IPS-20b (cell line): ENCODE measurements at regions not wholly inside any gene's neighbourhood (a gene's known extent, or its start where the extent isn't known, plus 50 kb on each side); places are given as distances from the start of the nearest gene placed in this dataset.

Experiments
- H3K27ac ChIP-seq: one replicate; pipeline ENCODE4 v1.5.1; 2013; ENCODE audit warnings: low read length
- H3K27me3 ChIP-seq: 2 replicates; pipeline ENCODE4 v1.6.1; 2013; ENCODE audit warnings: mild to moderate bottlenecking, low read length, inconsistent platforms; ENCODE audit not compliant: insufficient read depth
- H3K36me3 ChIP-seq: 2 replicates; pipeline ENCODE4 v1.6.1; 2013; ENCODE audit warnings: low read depth, mild to moderate bottlenecking, inconsistent platforms, low read length, moderate library complexity; ENCODE audit not compliant: insufficient read depth
- H3K4me1 ChIP-seq: 2 replicates; pipeline ENCODE4 v1.6.1; 2013; ENCODE audit warnings: mild to moderate bottlenecking, control low read depth, inconsistent platforms, low read length, moderate library complexity; ENCODE audit not compliant: insufficient read depth
- H3K4me3 ChIP-seq: 2 replicates; pipeline ENCODE4 v1.5.1; 2013; ENCODE audit warnings: mild to moderate bottlenecking, low read length, inconsistent platforms
- H3K9ac ChIP-seq: 2 replicates; pipeline ENCODE4 v1.6.1; 2013; ENCODE audit warnings: low read depth, mild to moderate bottlenecking, inconsistent platforms, low read length, moderate library complexity
- H3K9me3 ChIP-seq: 2 replicates; pipeline ENCODE4 v1.6.1; 2013; ENCODE audit warnings: mild to moderate bottlenecking, low read depth, low read length, inconsistent platforms; ENCODE audit not compliant: insufficient read depth

DNA sequence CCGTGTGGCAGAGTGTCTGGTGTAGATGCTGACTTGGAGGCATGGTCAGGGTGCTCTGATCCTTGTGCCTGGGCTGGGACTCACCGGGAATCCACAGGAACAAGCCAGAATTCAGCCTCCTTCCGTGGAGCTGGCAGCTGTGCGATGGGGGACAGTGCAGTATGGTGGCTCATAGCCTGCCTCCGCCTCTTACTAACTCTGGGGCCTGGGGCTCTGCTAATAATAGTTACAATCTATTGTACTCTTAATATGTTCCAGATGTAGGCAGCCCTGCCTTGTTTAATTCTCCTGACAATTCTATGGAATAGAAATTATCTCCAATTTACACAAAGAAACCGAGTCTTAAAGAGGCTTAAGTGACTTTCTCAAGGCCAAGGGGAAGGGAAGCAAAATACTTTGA, 77.6 kb downstream of the PCDH1 start:
- Histone ChIP-seq H3K36me3 (no peaks in the 10 kb centered on the region), H3K27me3 (no peaks in the 10 kb centered on the region; the same call in 1 of the 2 replicates), H3K27ac (no peak overlapping the region), H3K9ac (no peak overlapping the region), H3K4me1 (peaks cover 17% of the 10 kb centered on the region; the same call in 1 of the 2 replicates), H3K9me3 (no peaks in the 10 kb centered on the region), H3K4me3 (no peak overlapping the region)

DNA sequence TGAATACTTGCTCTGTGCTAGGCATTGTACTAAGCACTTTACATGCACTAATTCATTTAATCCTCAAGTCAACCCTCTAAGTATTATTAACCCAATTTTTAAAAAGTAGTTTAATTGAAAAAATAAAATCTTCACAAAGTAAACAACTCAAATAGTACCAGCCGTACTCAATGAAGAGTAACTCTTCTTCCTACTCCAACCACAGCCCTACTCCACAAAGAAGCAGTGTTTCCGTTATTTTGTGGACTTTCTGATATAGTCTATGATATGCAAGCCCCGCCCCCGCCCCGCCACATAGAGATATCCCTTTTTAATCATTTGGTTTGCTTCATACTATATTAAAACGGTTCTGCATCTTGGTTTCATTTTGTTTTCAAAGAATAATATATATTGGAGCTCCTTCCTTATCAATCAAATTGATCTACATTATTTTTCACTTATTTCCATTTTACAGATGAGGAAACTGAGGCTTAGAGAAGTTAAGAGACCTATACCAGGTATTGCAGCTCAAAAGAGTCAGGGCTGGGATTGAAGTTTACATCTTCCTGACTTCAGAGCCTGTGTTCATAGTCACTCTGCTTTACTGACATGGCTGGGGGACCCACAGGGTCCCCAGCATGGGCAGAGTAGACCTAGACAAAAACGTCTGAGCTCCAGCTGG, 78.6 kb downstream of the PCDH1 start:
- Histone ChIP-seq H3K27ac (no peak overlapping the region), H3K9ac (no peak overlapping the region), H3K36me3 (no peaks in the 10 kb centered on the region), H3K27me3 (no peaks in the 10 kb centered on the region; the same call in 1 of the 2 replicates), H3K4me1 (peaks cover 22% of the 10 kb centered on the region; the same call in 1 of the 2 replicates), H3K4me3 (no peak overlapping the region), H3K9me3 (no peaks in the 10 kb centered on the region)

DNA sequence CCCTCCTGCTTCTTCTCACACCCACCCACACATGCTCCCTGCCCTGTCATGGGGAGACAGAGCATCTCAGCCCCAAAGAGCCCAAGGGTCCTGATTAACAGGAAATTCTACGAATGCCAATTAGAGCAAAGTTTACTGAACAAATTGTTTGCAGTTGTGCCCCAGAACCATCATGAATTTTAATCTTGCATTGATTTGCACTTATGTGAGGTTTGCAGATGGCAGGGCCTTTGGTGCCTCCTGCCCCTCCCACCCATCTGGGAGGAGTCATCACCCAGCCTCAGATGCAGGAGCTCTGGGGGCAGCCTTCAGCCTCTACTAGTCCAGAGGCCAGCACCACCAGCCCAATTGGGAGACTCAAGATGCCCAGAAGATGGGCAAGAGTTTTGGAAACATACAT, 80.8 kb downstream of the PCDH1 start:
- no peaks in the 10 kb centered on the region for H3K36me3 ChIP-seq
- H3K9ac ChIP-seq, result no peak overlapping the region
- no peaks in the 10 kb centered on the region for H3K27me3 ChIP-seq
- peaks cover 10% of the 10 kb centered on the region; the same call in 1 of the 2 replicates for H3K4me1 ChIP-seq
- H3K9me3 ChIP-seq, result no peaks in the 10 kb centered on the region
- no peak overlapping the region for H3K4me3 ChIP-seq
- H3K27ac ChIP-seq, result no peak overlapping the region

DNA sequence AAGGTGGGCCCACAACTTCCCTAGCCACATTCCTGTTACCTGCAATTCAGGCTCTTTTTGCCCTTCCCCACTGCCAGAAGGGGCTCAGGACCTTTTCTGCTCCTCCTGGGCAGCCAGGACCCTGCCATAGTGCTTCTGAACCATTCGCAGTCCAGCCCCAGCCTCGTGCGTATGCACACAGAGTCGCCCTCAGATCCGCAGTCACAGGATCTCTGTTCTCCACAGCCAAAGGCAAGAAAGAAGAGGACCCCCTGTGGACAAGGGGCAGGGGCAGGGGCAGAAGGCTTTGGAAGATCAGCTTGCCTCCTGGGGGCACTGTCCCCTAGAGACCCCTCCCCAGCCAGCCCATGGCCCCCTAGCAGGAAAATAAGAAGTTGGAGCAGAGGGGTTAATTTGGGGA, 82.8 kb downstream of the PCDH1 start:
- H3K27ac ChIP-seq, result no peak overlapping the region
- H3K27me3 ChIP-seq, result no peaks in the 10 kb centered on the region
- H3K4me1 ChIP-seq, result peaks cover 10% of the 10 kb centered on the region; the same call in 1 of the 2 replicates
- H3K9me3 ChIP-seq, result no peaks in the 10 kb centered on the region
- H3K36me3 ChIP-seq, result no peaks in the 10 kb centered on the region
- H3K4me3 ChIP-seq, result no peak overlapping the region
- H3K9ac ChIP-seq, result peak overlapping the region; percentile 24; the same call in 1 of the 2 replicates

GRCh38 chr5:141793881-141794280, 84.3 kb downstream of the PCDH1 start:
- Histone ChIP-seq H3K27ac (no peak overlapping the region), H3K9ac (no peak overlapping the region), H3K4me1 (peaks cover 10% of the 10 kb centered on the region; the same call in 1 of the 2 replicates), H3K9me3 (no peaks in the 10 kb centered on the region), H3K27me3 (peaks cover 4% of the 10 kb centered on the region; the same call in 1 of the 2 replicates), H3K36me3 (no peaks in the 10 kb centered on the region), H3K4me3 (no peak overlapping the region)

- H3K4me1 ChIP-seq, result peaks cover 10% of the 10 kb centered on the region; the same call in 1 of the 2 replicates
- peaks cover 4% of the 10 kb centered on the region; the same call in 1 of the 2 replicates for H3K27me3 ChIP-seq
- no peaks in the 10 kb centered on the region for H3K9me3 ChIP-seq
- no peak overlapping the region for H3K27ac ChIP-seq
- H3K36me3 ChIP-seq, result no peaks in the 10 kb centered on the region
- no peak overlapping the region for H3K4me3 ChIP-seq
- H3K9ac ChIP-seq, result no peak overlapping the region
Observed at GRCh38 chr5:141793403-141793802, 84.8 kb downstream of the PCDH1 start.

DNA sequence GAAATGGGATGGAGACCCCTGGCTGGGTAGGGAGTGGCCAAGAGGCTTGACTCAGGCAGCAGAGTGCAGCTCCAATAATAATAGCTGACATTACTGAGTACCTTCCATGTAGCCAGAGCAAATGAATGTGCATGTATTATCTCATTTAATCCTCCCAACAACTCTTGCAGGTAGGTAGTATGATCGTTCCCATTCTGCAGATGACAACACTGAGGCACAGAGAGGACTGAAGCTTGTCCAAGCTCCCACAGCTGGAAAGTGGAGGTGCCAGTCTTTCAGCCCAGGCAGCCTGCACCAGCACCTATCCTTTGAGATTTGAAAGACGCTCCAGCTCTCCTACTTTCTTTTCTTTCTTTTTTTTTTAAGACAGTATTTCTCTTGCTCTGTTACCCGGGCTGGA, 87.6 kb downstream of the PCDH1 start:
- Histone ChIP-seq H3K9me3 (no peaks in the 10 kb centered on the region), H3K9ac (no peak overlapping the region), H3K4me1 (peaks cover 10% of the 10 kb centered on the region; the same call in 1 of the 2 replicates), H3K4me3 (no peak overlapping the region), H3K36me3 (no peaks in the 10 kb centered on the region), H3K27me3 (peaks cover 4% of the 10 kb centered on the region; the same call in 1 of the 2 replicates), H3K27ac (no peak overlapping the region)

DNA sequence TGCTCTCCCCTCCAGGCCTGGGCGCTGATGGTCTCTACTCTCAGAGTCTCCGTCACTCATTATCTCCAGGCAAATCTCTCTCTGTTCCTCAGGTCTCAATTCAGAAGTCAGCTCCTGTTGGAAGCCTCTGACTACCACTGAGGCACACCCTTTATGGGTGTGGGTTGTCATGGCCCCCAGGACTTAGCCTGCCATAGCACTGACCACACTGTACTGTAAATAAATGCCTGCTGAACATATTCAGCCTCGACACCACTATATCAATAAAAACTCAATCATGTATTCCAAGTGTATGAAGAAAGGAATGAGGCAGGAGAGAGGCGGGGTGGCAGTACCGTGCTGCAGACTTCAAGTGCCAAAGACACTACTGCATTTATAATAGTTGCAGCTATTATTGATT, 88.9 kb downstream of the PCDH1 start:
- Histone ChIP-seq H3K4me3 (no peak overlapping the region), H3K4me1 (peaks cover 3% of the 10 kb centered on the region; the same call in 1 of the 2 replicates), H3K27me3 (peaks cover 4% of the 10 kb centered on the region; the same call in 1 of the 2 replicates)

GRCh38 chr5:141788296-141788970, 89.8 kb downstream of the PCDH1 start:
- H3K27me3 ChIP-seq, result peaks cover 4% of the 10 kb centered on the region; the same call in 1 of the 2 replicates
- no peak overlapping the region for H3K9ac ChIP-seq
- H3K27ac ChIP-seq, result no peak overlapping the region
- no peaks in the 10 kb centered on the region for H3K9me3 ChIP-seq
- H3K4me3 ChIP-seq, result no peak overlapping the region
- peaks cover under 1% of the 10 kb centered on the region; the same call in 1 of the 2 replicates for H3K4me1 ChIP-seq
- H3K36me3 ChIP-seq, result no peaks in the 10 kb centered on the region

More for the DNA sequence above, 88.9 kb downstream of the PCDH1 start:
- H3K9ac ChIP-seq, result no peak overlapping the region
- H3K36me3 ChIP-seq, result no peaks in the 10 kb centered on the region
- no peaks in the 10 kb centered on the region for H3K9me3 ChIP-seq
- no peak overlapping the region for H3K27ac ChIP-seq

- H3K9ac ChIP-seq, result no peak overlapping the region
- H3K27ac ChIP-seq, result no peak overlapping the region
- peaks cover 4% of the 10 kb centered on the region; the same call in 1 of the 2 replicates for H3K27me3 ChIP-seq
Observed at GRCh38 chr5:141787376-141787775, 90.8 kb downstream of the PCDH1 start.

DNA sequence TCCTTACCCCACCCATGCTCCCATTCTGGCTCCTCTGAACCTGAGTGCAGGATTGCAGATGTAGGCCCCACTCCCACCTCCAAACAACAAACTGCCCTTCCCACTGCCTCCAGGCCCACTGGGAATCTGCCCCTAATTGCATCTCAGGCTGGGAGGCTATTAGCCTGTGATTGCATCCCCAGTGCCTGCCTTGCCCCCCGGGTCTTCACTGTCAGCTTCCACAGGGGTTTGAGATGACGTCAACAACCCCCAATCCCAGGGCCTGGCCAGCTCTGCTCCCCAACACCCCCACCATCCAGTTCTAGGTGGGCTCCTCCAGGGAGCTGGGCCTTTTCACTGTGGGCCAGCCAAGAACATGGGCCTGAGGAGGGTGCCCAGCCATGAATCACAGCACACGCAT, 91.5 kb downstream of the PCDH1 start:
- Histone ChIP-seq H3K9me3 (no peaks in the 10 kb centered on the region), H3K4me3 (no peak overlapping the region), H3K36me3 (no peaks in the 10 kb centered on the region), H3K27ac (no peak overlapping the region), H3K27me3 (peaks cover 4% of the 10 kb centered on the region; the same call in 1 of the 2 replicates), H3K9ac (no peak overlapping the region), H3K4me1 (peaks cover 2% of the 10 kb centered on the region; the same call in 1 of the 2 replicates)

More at GRCh38 chr5:141787376-141787775, 90.8 kb downstream of the PCDH1 start:
- Histone ChIP-seq H3K4me1 (peaks cover 2% of the 10 kb centered on the region; the same call in 1 of the 2 replicates), H3K36me3 (no peaks in the 10 kb centered on the region), H3K4me3 (no peak overlapping the region), H3K9me3 (no peaks in the 10 kb centered on the region)
